IPS-15b (cell line): ENCODE measurements at regions not wholly inside any gene's neighbourhood (a gene's known extent, or its start where the extent isn't known, plus 50 kb on each side); places are given as distances from the start of the nearest gene placed in this dataset.

Experiments used
- H3K27me3 ChIP-seq: one replicate; pipeline ENCODE4 v1.6.1; 2013; ENCODE audit warnings: low read length; ENCODE audit not compliant: control insufficient read depth, insufficient read depth
- H3K36me3 ChIP-seq: one replicate; pipeline ENCODE4 v1.6.1; 2013; ENCODE audit warnings: low read length; ENCODE audit not compliant: control insufficient read depth, insufficient read depth
- H3K4me1 ChIP-seq: one replicate; pipeline ENCODE4 v1.6.1; 2013; ENCODE audit warnings: mild to moderate bottlenecking, low read length; ENCODE audit not compliant: control insufficient read depth, insufficient read depth
- H3K4me3 ChIP-seq: one replicate; pipeline ENCODE4 v1.5.1; 2013; ENCODE audit warnings: low read depth, low read length
- H3K9ac ChIP-seq: one replicate; pipeline ENCODE4 v1.6.1; 2013; ENCODE audit warnings: low read depth, mild to moderate bottlenecking, low read length
- H3K9me3 ChIP-seq: one replicate; pipeline ENCODE4 v1.6.1; 2013; ENCODE audit warnings: mild to moderate bottlenecking, low read length; ENCODE audit not compliant: control insufficient read depth, insufficient read depth

GRCh38 chr18:984004-984403 lies 79.3 kb downstream of the ADCYAP1 start:
- Histone ChIP-seq H3K9me3 (no peaks in the 10 kb centered on the region), H3K36me3 (no peaks in the 10 kb centered on the region), H3K4me3 (no peak overlapping the region), H3K4me1 (peaks cover 17% of the 10 kb centered on the region), H3K9ac (no peak overlapping the region), H3K27me3 (no peaks in the 10 kb centered on the region)

GRCh38 chr18:985212-985661 lies 80.6 kb downstream of the ADCYAP1 start:
- H3K36me3 ChIP-seq = no peaks in the 10 kb centered on the region
- H3K4me1 ChIP-seq = peaks cover 17% of the 10 kb centered on the region
- H3K9ac ChIP-seq = no peak overlapping the region
- H3K4me3 ChIP-seq = no peak overlapping the region
- H3K9me3 ChIP-seq = no peaks in the 10 kb centered on the region
- H3K27me3 ChIP-seq = no peaks in the 10 kb centered on the region

GRCh38 chr18:986051-986450 lies 81.4 kb downstream of the ADCYAP1 start:
- H3K27me3 ChIP-seq = no peaks in the 10 kb centered on the region
- H3K4me1 ChIP-seq = peaks cover 17% of the 10 kb centered on the region
- no peak overlapping the region for H3K4me3 ChIP-seq
- H3K36me3 ChIP-seq = no peaks in the 10 kb centered on the region
- no peaks in the 10 kb centered on the region for H3K9me3 ChIP-seq
- no peak overlapping the region for H3K9ac ChIP-seq

GRCh38 chr18:986552-986951 lies 81.9 kb downstream of the ADCYAP1 start:
- Histone ChIP-seq H3K36me3 (no peaks in the 10 kb centered on the region), H3K4me3 (no peak overlapping the region), H3K4me1 (peaks cover 17% of the 10 kb centered on the region), H3K9me3 (no peaks in the 10 kb centered on the region), H3K27me3 (no peaks in the 10 kb centered on the region), H3K9ac (no peak overlapping the region)

GRCh38 chr18:987325-988186 lies 82.9 kb downstream of the ADCYAP1 start:
- no peaks in the 10 kb centered on the region for H3K9me3 ChIP-seq
- H3K27me3 ChIP-seq = no peaks in the 10 kb centered on the region
- H3K36me3 ChIP-seq = no peaks in the 10 kb centered on the region
- no peak overlapping the region for H3K9ac ChIP-seq
- H3K4me1 ChIP-seq = peaks cover 17% of the 10 kb centered on the region
- H3K4me3 ChIP-seq = no peak overlapping the region

GRCh38 chr18:989425-989824 lies 84.8 kb downstream of the ADCYAP1 start:
- Histone ChIP-seq H3K9me3 (no peaks in the 10 kb centered on the region), H3K36me3 (no peaks in the 10 kb centered on the region), H3K4me3 (no peak overlapping the region), H3K9ac (no peak overlapping the region), H3K27me3 (no peaks in the 10 kb centered on the region), H3K4me1 (peaks cover 17% of the 10 kb centered on the region)

GRCh38 chr18:990197-990596 lies 85.5 kb downstream of the ADCYAP1 start:
- H3K4me3 ChIP-seq = no peak overlapping the region
- H3K4me1 ChIP-seq = peaks cover 11% of the 10 kb centered on the region
- H3K36me3 ChIP-seq = no peaks in the 10 kb centered on the region
- no peaks in the 10 kb centered on the region for H3K27me3 ChIP-seq
- no peaks in the 10 kb centered on the region for H3K9me3 ChIP-seq
- no peak overlapping the region for H3K9ac ChIP-seq

- Histone ChIP-seq H3K36me3 (no peaks in the 10 kb centered on the region), H3K9me3 (no peaks in the 10 kb centered on the region), H3K27me3 (no peaks in the 10 kb centered on the region), H3K4me1 (peaks cover under 1% of the 10 kb centered on the region), H3K4me3 (no peak overlapping the region), H3K9ac (no peak overlapping the region)
These were observed 86.8 kb downstream of the ADCYAP1 start for GRCh38 chr18:991441-991840.

- H3K9ac ChIP-seq = no peak overlapping the region
- H3K4me3 ChIP-seq = no peak overlapping the region
- no peaks in the 10 kb centered on the region for H3K36me3 ChIP-seq
- H3K9me3 ChIP-seq = no peaks in the 10 kb centered on the region
- no peaks in the 10 kb centered on the region for H3K27me3 ChIP-seq
- peaks cover 1% of the 10 kb centered on the region for H3K4me1 ChIP-seq
These were observed 88.9 kb downstream of the ADCYAP1 start for GRCh38 chr18:993560-993959.

GRCh38 chr18:995629-996028 lies 91.0 kb downstream of the ADCYAP1 start:
- Histone ChIP-seq H3K9ac (no peak overlapping the region), H3K4me3 (no peak overlapping the region), H3K9me3 (no peaks in the 10 kb centered on the region), H3K27me3 (no peaks in the 10 kb centered on the region), H3K4me1 (peaks cover 13% of the 10 kb centered on the region), H3K36me3 (no peaks in the 10 kb centered on the region)

GRCh38 chr18:997499-997898 lies 92.8 kb downstream of the ADCYAP1 start:
- H3K36me3 ChIP-seq = no peaks in the 10 kb centered on the region
- H3K27me3 ChIP-seq = no peaks in the 10 kb centered on the region
- H3K4me3 ChIP-seq = no peak overlapping the region
- no peak overlapping the region for H3K9ac ChIP-seq
- H3K9me3 ChIP-seq = no peaks in the 10 kb centered on the region
- H3K4me1 ChIP-seq = peaks cover 13% of the 10 kb centered on the region

- H3K4me3 ChIP-seq = no peak overlapping the region
- H3K27me3 ChIP-seq = no peaks in the 10 kb centered on the region
- peaks cover 2% of the 10 kb centered on the region for H3K36me3 ChIP-seq
- H3K9ac ChIP-seq = no peak overlapping the region
- peaks cover 13% of the 10 kb centered on the region for H3K4me1 ChIP-seq
- H3K9me3 ChIP-seq = no peaks in the 10 kb centered on the region
These were observed 94.3 kb downstream of the ADCYAP1 start for GRCh38 chr18:998936-999335.
